ENCODE measurements at regions not wholly inside any gene's neighbourhood (a gene's known extent, or its start where the extent isn't known, plus 50 kb on each side); places are given as distances from the start of the nearest gene placed in this dataset.

GRCh38 chr3:34011171-34012101 is 213.0 kb downstream of the PDCD6IP start:
- peak overlapping the region in 1 of 2 donors; percentile 45 for H3K27ac ChIP-seq
- peak; percentile 34 for ATAC-seq
- intact Hi-C loops (cut with DNase I) = no loop called here
- DNase-seq = no peak
- H3K9me3 ChIP-seq = no peaks in the 10 kb centered on the region
- H3K4me1 ChIP-seq = no peaks in the 10 kb centered on the region
- H3K27me3 ChIP-seq = no peaks in the 10 kb centered on the region
- no peak overlapping the region for H3K4me3 ChIP-seq
- H3K36me3 ChIP-seq = no peaks in the 10 kb centered on the region
- no peak for TF ChIP-seq CTCF (IDR thresholded peaks at IDR 0.05)

GRCh38 chr3:34012102-34012461 is 213.7 kb downstream of the PDCD6IP start:
- H3K4me3 ChIP-seq = no peak overlapping the region
- no peak for TF ChIP-seq CTCF (IDR thresholded peaks at IDR 0.05)
- no peaks in the 10 kb centered on the region for H3K36me3 ChIP-seq
- peak overlapping the region; percentile 10 to 45 for H3K27ac ChIP-seq
- H3K4me1 ChIP-seq = no peaks in the 10 kb centered on the region
- peak; percentile 93 for ATAC-seq
- intact Hi-C loops (cut with DNase I) = no loop called here
- H3K9me3 ChIP-seq = no peaks in the 10 kb centered on the region
- DNase-seq = no peak
- no peaks in the 10 kb centered on the region for H3K27me3 ChIP-seq

GRCh38 chr3:34013818-34014570 is 215.6 kb downstream of the PDCD6IP start:
- Histone ChIP-seq H3K4me1 (peaks cover 0 to 3% of the 10 kb centered on the region in 2 donors), H3K27ac (no peak overlapping the region), H3K36me3 (no peaks in the 10 kb centered on the region), H3K27me3 (no peaks in the 10 kb centered on the region), H3K4me3 (no peak overlapping the region), H3K9me3 (no peaks in the 10 kb centered on the region)
- TF ChIP-seq CTCF (IDR thresholded peaks at IDR 0.05) = no peak
- ATAC-seq = no peak
- intact Hi-C loops (cut with DNase I) = no loop called here
- DNase-seq = no peak

GRCh38 chr3:34015204-34016142 is 217.0 kb downstream of the PDCD6IP start:
- DNase-seq (no peak), ATAC-seq (no peak)
- peaks cover 0 to 3% of the 10 kb centered on the region in 2 donors for H3K4me1 ChIP-seq
- TF ChIP-seq CTCF (IDR thresholded peaks at IDR 0.05) = no peak
- H3K36me3 ChIP-seq = no peaks in the 10 kb centered on the region
- H3K4me3 ChIP-seq = no peak overlapping the region
- no peak overlapping the region for H3K27ac ChIP-seq
- H3K9me3 ChIP-seq = no peaks in the 10 kb centered on the region
- no peaks in the 10 kb centered on the region for H3K27me3 ChIP-seq
- intact Hi-C loops (cut with DNase I) = no loop called here

All from left lung (tissue), 4 donors.